Adrenal gland (tissue), 9 donors: ENCODE measurements at regions not wholly inside any gene's neighbourhood (a gene's known extent, or its start where the extent isn't known, plus 50 kb on each side); places are given as distances from the start of the nearest gene placed in this dataset.

Source experiments
- DNase-seq, 7 donors: peaks; one replicate each; pipeline ENCODE4 v3.0.0-alpha.2; 2019 to 2020
- H3K27ac ChIP-seq, 5 donors: fragments of 200-600 bp; sonication (generic) in 4 of 5; 1 replicate in 3 of 5; 2 replicates in 2 of 5; pipeline versions ENCODE4 v1.5.1 to v1.8.0; 2016 to 2020; ENCODE audit warnings: mild to moderate bottlenecking in 1 of 5
- H3K27me3 ChIP-seq: fragments of 200-600 bp; 2 replicates; pipeline ENCODE4 v1.8.0; 2021
- H3K36me3 ChIP-seq, 2 donors: fragments of 200-600 bp; replicated peaks in 1 of 2; 1 replicate in 1 of 2; 2 replicates in 1 of 2; pipeline versions ENCODE4 v1.5.1 to v1.8.0; 2018 to 2022
- H3K4me1 ChIP-seq, 2 donors: fragments of 200-600 bp; replicated peaks in 1 of 2; 1 replicate in 1 of 2; 2 replicates in 1 of 2; pipeline versions ENCODE4 v1.5.1 to v1.8.0; 2018 to 2021
- H3K4me3 ChIP-seq, 4 donors: fragments of 200-600 bp; sonication (generic) in 3 of 4; one replicate each; pipeline ENCODE4 v1.5.1; 2016 to 2018
- H3K9me3 ChIP-seq, 3 donors: fragments of 200-600 bp; sonication (generic) in 1 of 3; replicated peaks in 1 of 3; 1 replicate in 2 of 3; 2 replicates in 1 of 3; pipeline versions ENCODE4 v1.5.1 to v1.8.0; 2016 to 2021
- CTCF ChIP-seq, 6 experiments: fragments of 450-650 bp in 4 of 6; fragments of 200-600 bp in 2 of 6; sonication (generic) in 1 of 6; IDR thresholded peaks; 1 replicate in 5 of 6; 2 replicates in 1 of 6; pipeline versions ENCODE4 v1.5.1 to v1.8.0; 2016 to 2021; ENCODE audit warnings: antibody characterized with exemption in 6 of 6, mild to moderate bottlenecking in 2 of 6, moderate library complexity in 1 of 6
- POLR2A ChIP-seq, 2 donors: fragments of 450-650 bp; IDR thresholded peaks; one replicate each; pipeline ENCODE4 v1.6.1; 2017; ENCODE audit warnings: antibody characterized with exemption in 2 of 2, mild to moderate bottlenecking in 2 of 2, moderate library complexity in 1 of 2
- WGBS, 4 donors: extraction: QIAGEN DNeasy Blood & Tissue Kit in 2 of 4; methylation state at CpG; one replicate each; pipeline versions ENCODE4 v1.1.5 to v1.1.7; 2013 to 2017; 5-methylcytosine and 5-hydroxymethylcytosine counted together
- intact Hi-C, 2 donors: fragments of 100-400 bp; cut with DNase I; formaldehyde crosslinking; loops; one replicate each; pipeline versions ENCODE4 v1.14.1 to v1.15.0; 2022 to 2023
- donor health status: healthy with polysubstance abuse.
- donor health status: Bipolar disorder and iron deficiency.
- donor health status: DM: yes; HTN: yes; CAD: no.
- donor health status: DM: no; HTN: no; CAD: no.
- donor health status: DM: no; HTN: no; CAD: no.

DNA sequence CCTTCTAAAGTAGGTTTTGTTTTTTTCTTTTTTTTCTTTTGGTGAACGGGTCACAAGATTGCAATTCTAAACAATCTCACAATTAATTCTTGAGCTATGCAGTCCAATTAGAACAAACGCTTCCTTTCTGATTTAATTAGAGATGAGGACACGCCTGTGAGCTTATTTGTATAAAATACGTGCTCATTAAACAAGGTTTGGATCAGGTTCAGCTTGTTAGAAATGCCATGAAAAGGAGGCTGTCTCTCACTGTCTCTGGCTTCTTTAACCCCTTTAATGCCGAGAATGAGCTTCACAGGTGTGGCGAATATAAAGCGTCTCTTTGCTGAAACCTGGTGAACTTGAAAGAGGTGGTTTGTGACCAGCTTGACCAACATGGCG lies 191.8 kb downstream of the GAS1 start:
- H3K4me1 ChIP-seq, result no peaks in the 10 kb centered on the region
- no peaks in the 10 kb centered on the region for H3K9me3 ChIP-seq
- TF ChIP-seq CTCF (IDR thresholded peaks at IDR 0.05), result no peak
- TF ChIP-seq POLR2A (IDR thresholded peaks at IDR 0.05), result no peak
- no peaks in the 10 kb centered on the region for H3K36me3 ChIP-seq
- intact Hi-C loops, result no loop called here
- no peaks in the 10 kb centered on the region for H3K27me3 ChIP-seq
- WGBS, 4 donors, result 78 to 80% (median 79%) methylated on average over 8 of the region's 8 CpGs
- H3K27ac ChIP-seq, result no peak overlapping the region
- no peak for DNase-seq
- H3K4me3 ChIP-seq, result no peak overlapping the region

DNA sequence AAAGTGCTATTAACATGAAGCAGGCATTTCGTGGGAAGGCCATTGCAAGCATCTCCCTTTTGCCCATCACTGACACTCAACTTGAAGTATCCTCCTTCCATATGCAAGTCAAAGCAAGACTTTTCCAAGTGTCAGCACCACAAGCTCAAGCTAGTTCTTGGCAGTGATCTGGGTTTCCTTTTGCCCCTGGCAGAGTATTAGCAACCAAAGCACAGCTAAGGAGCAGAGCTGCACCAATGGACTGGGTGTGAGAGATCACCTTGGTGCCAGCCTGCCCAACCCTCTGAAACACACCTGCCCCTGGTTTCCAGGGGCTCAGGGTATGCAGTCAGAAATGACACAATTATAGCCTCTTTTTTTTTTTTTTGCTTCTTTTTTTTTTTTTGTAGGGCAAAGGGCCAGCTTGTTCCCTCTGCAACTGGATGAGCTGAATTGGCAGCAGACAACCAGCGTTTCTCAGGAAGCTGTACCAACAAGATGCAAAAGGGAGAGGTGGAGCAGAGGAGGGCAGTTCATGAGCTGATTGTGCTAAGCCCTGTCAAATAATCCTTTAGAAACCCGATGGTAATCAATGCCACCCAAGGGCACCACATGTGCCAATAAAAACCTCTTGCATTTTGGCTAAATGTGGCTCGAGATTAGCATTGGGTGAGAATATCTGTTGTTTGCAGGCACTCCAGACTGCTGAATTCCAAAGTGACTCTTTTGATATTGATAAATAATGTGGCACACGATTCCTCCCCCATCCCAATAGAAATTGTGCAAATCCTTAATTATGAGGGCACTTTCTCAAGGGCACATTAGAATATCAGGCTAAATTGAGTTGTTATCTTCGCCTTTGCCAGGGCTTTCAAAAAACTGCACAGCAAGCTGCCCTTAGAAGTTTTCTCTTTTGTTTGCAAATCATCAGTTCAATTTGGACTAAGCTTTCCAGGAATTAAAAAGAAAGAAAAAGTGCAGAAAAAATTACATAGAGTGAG lies 192.4 kb downstream of the GAS1 start:
- no peaks in the 10 kb centered on the region for H3K27me3 ChIP-seq
- no peak overlapping the region for H3K27ac ChIP-seq
- H3K36me3 ChIP-seq, result no peaks in the 10 kb centered on the region
- DNase-seq, result no peak
- intact Hi-C loops, result no loop called here
- no peaks in the 10 kb centered on the region for H3K4me1 ChIP-seq
- H3K9me3 ChIP-seq, result no peaks in the 10 kb centered on the region
- TF ChIP-seq CTCF (IDR thresholded peaks at IDR 0.05) (no peak), POLR2A (IDR thresholded peaks at IDR 0.05) (no peak)
- 39 to 54% (median 50%) methylated on average over 6 of the region's 6 CpGs for WGBS, 4 donors
- H3K4me3 ChIP-seq, result no peak overlapping the region

DNA sequence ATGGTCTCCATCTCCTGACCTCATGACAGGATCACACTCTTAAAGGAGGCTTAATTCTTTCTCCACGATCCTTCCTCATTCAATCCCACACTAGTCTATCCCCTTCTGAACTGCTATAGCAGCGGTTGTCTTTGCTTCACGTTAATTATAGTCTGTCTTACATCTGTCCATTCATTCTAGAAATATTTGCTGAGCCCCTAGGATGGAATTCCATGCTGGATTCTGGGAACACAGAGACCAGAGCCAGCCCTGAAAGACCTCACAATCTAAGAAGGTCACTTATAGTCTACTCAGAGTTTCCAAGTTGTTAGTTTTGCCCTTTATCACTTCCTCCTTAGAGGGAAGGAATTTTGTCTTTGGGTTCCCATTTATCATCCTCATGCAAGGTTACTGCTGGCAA lies 193.5 kb downstream of the GAS1 start:
- intact Hi-C loops, result no loop called here
- Histone ChIP-seq H3K4me3 (no peak overlapping the region), H3K4me1 (no peaks in the 10 kb centered on the region), H3K9me3 (no peaks in the 10 kb centered on the region), H3K36me3 (no peaks in the 10 kb centered on the region), H3K27ac (no peak overlapping the region), H3K27me3 (no peaks in the 10 kb centered on the region)
- WGBS, 4 donors, result 65 to 77% (median 69%) methylated on average over 3 of the region's 3 CpGs
- TF ChIP-seq POLR2A (IDR thresholded peaks at IDR 0.05), result no peak
- no peak for TF ChIP-seq CTCF (IDR thresholded peaks at IDR 0.05)
- DNase-seq, result no peak

DNA sequence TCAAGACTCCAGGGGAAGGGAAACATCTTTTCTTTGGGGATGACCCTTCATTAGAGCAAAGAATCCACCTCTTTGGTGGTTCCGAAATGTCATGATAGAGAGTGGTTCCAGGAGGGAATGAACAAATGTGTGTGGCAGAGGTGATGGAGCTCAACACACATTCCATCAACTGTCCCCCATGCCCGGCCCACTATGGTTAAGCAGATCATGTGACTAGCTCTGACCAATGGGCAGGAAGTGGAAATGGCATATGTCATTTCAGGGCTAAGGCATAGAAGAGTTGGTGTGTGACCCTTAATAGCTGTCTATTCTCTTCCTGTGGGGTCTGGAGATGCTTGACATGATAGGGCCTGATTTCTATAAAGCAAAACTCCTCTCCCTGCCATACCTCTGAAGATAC lies 194.6 kb downstream of the GAS1 start:
- no peaks in the 10 kb centered on the region for H3K36me3 ChIP-seq
- no peak overlapping the region for H3K4me3 ChIP-seq
- no peak for TF ChIP-seq CTCF (IDR thresholded peaks at IDR 0.05)
- H3K27ac ChIP-seq, result no peak overlapping the region
- no peaks in the 10 kb centered on the region for H3K4me1 ChIP-seq
- H3K9me3 ChIP-seq, result no peaks in the 10 kb centered on the region
- intact Hi-C loops, result no loop called here
- no peak for DNase-seq
- 82 to 100% (median 89%) methylated on average over 2 of the region's 2 CpGs for WGBS, 4 donors
- no peaks in the 10 kb centered on the region for H3K27me3 ChIP-seq
